PC-9 (cell line): ENCODE measurements at regions not wholly inside any gene's neighbourhood (a gene's known extent, or its start where the extent isn't known, plus 50 kb on each side); places are given as distances from the start of the nearest gene placed in this dataset.

ENCODE experiments used
- EZH2 ChIP-seq: fragments of 200-600 bp; sonication (generic); IDR thresholded peaks from 2 replicates; pipeline ENCODE4 v1.8.0; 2017; ENCODE audit warnings: antibody characterized with exemption, low read depth
- TF ChIP-seq, protein P1 (sequence below): fragments of 200-600 bp; sonication (generic); conservative IDR thresholded peaks from 2 replicates; pipeline ENCODE4 v1.6.1; 2017; ENCODE audit warnings: mixed run types, antibody characterized with exemption, mild to moderate bottlenecking, moderate library complexity

DNA sequence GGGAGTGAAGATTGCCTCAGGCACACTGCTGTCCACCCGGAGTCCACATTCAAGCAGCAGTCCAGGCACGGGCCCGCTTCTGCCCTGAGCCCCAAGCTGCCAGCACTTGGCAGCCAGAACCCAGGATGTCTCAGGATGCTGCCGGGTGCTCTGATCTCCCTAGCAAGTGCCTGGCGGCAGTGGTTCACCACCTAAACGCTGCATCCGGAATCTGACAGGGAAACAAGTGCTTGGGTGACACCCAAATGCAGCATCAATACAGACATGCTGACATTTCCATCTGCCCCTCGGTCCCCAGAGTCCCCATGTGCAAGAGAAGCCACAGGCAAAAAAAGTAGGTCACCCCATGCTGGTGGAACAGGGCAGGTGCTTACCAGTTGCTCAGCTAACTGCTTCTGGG, 197.1 kb upstream of the RPL38 start:
- TF ChIP-seq, protein P1, sequence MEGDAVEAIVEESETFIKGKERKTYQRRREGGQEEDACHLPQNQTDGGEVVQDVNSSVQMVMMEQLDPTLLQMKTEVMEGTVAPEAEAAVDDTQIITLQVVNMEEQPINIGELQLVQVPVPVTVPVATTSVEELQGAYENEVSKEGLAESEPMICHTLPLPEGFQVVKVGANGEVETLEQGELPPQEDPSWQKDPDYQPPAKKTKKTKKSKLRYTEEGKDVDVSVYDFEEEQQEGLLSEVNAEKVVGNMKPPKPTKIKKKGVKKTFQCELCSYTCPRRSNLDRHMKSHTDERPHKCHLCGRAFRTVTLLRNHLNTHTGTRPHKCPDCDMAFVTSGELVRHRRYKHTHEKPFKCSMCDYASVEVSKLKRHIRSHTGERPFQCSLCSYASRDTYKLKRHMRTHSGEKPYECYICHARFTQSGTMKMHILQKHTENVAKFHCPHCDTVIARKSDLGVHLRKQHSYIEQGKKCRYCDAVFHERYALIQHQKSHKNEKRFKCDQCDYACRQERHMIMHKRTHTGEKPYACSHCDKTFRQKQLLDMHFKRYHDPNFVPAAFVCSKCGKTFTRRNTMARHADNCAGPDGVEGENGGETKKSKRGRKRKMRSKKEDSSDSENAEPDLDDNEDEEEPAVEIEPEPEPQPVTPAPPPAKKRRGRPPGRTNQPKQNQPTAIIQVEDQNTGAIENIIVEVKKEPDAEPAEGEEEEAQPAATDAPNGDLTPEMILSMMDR = no peak
- TF ChIP-seq EZH2 = no peak
